Body of pancreas (tissue), 4 donors: ENCODE measurements at regions not wholly inside any gene's neighbourhood (a gene's known extent, or its start where the extent isn't known, plus 50 kb on each side); places are given as distances from the start of the nearest gene placed in this dataset.

ENCODE experiments used
- CTCF ChIP-seq, 7 experiments: fragments of 450-650 bp in 4 of 7; fragments of 200-600 bp in 3 of 7; sonication (generic) in 3 of 7; IDR thresholded peaks; one replicate each; pipeline ENCODE4 v1.5.1; 2016 to 2019; ENCODE audit warnings: antibody characterized with exemption in 7 of 7
- POLR2A ChIP-seq, 3 donors: fragments of 450-650 bp; IDR thresholded peaks; one replicate each; pipeline ENCODE4 v1.6.1; 2016; ENCODE audit warnings: antibody characterized with exemption in 3 of 3, mild to moderate bottlenecking in 2 of 3

GRCh38 chr6:103456652-103457051, 1403.1 kb downstream of the HACE1 start:
- TF ChIP-seq CTCF (IDR thresholded peaks at IDR 0.05) (no peak), POLR2A (IDR thresholded peaks at IDR 0.05) (no peak)
